NCI-H345 treated with DMSO at 0.1 percent for 48 hours (cell line): ENCODE measurements at regions not wholly inside any gene's neighbourhood (a gene's known extent, or its start where the extent isn't known, plus 50 kb on each side); places are given as distances from the start of the nearest gene placed in this dataset.
"Not testable (repeated sequence)": the region's sequence is repeated elsewhere in the genome, so short reads cannot be mapped to it uniquely, and the experiment has no call there.

Experiments
- DNase-seq: peaks from one replicate; lab custom pipeline; 2025; ENCODE audit not compliant: unreplicated experiment; lab: John Stamatoyannopoulos, UW

DNA sequence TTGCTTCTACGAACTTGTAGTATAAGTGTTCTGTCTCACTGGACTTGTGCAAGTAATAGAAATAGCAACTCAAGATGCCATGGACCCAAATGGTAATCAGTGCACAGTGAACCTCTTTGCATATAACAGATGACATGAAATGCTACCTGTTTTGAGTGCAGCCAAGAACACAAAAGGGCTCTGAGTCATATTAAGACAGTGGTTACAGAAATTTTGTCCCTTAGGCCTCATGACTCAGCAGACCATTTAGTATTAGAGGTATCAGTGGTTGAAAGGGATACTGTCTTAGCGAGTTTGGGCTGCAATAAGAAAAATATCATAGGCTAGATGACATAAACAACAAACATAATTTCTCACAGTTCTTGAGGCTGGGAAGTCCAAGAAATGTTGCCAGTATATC lies 502.9 kb upstream of the PCDH10 start:
- DNase-seq: no peak

DNA sequence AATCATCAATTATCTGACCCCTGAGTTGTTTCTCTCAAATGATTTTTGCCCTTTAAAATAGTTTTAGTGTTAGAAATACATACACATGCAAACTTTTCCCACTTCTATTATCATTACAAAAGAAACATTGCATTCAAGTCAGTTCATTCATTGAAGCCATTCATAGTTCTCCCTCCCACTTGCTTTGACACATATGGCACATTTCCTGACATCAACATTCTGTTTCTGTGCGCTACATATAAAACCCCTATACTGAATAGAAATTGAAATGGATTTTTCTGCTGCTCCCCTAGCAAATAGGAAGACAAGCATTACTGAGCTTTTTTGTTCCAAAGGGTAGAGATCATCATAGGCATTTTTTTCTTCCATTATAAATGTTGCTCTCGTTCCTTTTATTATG lies 497.9 kb upstream of the PCDH10 start:
- no peak for DNase-seq

DNA sequence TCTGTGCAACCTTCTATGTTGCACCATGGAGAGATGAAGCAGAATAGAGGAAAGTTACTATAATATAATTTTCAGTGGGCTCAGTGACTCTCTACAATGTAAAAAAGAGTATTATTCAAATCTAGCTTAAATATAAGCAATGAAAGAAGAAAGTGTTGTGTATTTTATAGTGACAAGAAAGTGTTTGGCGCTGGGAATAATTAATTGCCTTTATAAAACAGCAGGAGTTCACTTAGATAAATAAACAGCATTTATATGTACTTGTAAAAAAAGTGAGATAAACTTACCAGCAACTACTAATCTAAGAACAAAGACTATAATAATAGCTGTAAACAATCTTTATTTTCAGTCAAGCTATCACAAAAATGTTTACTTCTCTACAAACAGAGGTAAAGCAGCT lies 488.9 kb upstream of the PCDH10 start:
- no peak for DNase-seq

DNA sequence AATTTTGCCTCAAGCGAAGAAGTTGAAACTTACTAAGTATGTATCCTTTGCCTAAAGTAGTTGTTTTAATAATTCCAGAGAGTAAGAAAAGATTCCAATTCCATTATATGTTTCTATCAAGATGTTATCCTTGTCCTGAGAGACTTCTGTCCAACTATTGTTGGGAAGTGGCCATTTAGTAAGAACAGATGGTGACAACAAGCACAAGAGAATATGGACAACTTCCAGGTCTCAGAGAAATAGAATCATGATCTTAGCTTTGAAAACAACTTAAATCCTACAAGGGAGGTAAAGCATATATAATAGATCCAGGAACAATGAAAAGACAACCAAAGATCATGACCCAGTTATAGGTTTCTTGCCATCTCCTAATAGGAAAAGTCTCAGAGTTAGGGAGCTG lies 486.6 kb upstream of the PCDH10 start:
- DNase-seq: no peak

DNA sequence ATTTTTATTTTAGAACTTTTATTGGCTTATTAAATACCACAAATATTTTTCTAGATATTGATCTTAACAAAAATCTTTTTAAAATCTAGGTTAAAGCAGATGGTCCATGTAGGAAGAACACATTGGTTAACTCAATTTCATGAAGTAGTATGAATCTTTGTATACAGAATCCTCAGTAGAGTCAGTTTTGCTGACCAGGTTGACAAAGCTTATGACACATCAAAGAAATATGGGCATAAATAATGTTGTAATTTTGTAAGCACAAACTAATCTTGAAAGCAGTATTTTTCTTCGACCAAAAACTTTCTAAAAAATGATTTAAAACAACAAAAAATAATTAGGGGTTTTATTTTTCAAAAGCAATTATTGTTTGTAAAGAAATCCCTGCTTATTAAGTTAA lies 479.3 kb upstream of the PCDH10 start:
- no peak for DNase-seq

DNA sequence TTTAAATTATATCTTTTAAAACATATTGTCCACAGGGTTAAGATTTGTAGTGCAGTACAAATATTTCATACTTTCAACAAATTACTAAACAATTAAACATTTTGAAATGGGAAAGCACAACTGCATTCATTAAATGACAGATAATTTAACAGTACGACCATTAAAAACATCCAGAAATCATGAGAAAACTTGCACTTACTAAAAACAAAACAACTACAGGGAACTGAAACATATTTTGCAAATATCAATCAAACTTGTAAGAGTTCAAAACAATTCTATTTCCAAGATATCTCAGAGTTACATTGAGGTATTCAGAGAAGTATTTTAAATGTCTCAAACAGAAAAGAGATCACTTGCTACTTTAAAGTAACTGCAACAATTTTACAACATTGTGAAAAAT lies 478.5 kb upstream of the PCDH10 start:
- no peak for DNase-seq

DNA sequence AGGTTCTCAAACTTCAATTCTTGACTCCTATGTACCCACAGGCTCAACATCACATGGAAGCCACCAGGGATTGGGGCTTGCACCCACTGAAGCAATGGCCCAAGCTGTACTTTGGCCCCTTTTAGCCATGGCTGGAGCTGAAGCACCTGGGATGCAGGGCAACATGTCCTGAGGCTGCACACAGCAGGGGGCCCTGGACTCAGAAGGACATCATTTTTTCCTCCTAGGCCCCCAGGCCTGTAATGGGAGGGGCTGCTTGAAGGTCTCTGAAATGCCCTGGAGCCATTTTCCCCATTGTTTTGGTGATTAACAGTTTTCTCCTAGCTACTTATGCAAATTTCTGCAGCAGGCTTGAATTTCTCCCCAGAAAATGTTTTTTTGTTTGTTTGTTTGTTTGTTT lies 465.1 kb upstream of the PCDH10 start:
- DNase-seq: no peak

DNA sequence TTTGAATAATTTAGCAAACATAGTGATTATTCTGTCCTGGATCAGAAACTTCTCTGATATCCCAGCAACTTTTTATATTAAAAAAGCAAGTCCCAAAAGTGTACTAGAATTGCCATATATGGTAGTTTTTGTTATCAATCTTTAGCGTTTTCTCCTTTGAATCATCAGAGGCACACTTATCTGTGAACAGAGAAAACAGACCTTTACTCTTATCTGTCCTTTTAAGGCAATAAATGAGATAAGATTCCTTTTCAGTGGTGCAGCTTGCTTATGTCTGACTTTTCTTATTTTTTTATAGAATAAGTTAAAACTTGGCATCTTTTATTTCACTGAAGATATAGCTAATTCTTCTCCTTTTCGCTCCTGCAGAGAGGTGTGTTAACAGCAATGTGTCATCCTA lies 458.1 kb upstream of the PCDH10 start:
- DNase-seq: no peak

DNA sequence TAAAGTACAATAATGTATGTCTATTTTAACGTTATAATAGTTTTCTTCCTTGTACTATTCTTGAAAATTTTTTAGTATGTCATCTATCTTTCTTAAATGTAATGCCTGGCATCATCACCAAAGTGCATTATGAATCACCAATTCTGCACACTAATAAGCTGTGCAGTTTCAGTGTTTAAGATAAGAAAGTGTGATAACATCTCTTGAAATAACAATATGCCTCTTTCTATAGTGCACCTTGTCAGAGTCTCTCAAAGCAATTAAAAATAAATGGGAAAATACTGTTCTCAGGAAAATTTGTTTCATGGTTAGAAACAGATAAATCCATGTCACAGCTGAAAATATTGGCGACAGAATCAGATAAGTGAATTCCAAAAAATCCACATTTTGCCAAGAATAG lies 457.4 kb upstream of the PCDH10 start:
- DNase-seq: no peak

DNA sequence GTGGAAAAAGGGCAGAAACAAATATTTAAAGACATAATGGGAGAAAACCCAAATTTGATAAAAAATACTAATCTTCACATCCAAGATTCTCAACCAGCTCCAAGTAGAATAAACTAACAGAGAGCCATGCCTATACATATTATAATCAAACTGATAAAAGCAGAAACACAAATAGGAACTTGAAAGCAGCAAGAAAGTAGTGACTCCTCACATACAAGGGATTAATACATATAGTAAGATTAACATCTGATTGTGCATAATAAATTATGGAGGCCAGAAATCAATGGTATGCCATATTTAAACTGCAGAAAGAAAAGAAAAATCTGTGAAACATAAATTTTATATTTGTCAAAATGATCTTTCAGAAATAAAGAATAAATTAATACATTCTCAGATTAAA lies 454.3 kb upstream of the PCDH10 start:
- no peak for DNase-seq

DNA sequence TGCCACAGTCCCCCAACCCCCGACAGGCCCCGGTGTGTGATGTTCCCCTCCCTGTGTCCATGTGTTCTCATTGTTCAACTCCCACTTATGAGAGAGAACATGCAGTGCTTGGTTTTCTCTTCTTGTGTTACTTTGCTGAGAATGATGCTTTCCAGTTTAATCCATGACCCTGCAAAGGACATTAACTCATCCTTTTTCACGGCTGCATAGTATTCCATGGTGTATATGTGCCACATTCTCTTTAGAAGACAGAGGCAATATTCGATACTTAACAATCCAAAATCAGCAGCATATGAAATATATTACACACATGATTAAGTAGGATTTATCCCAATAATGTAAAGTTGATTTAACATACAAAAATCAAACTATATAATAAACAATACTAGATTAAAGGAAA lies 451.6 kb upstream of the PCDH10 start:
- not testable (repeated sequence) for DNase-seq

DNA sequence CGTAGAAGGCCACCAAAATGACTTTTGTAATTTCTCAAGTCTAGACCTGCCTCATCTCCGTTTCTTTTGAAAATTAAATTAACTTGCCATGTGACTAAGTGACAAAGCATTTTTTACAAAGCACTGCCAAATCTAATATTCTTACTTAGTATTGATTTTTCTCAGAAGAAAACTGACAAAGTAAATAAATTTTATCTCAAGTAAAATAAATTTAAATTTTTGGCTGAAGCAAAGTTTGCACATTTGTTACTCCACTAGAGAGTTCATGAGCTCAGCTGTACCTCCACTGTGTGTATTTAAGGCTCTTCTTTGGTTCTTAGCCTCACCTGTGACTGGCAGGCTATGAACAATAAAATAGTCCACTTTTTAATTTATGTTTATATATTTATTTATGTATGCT lies 441.1 kb upstream of the PCDH10 start:
- no peak for DNase-seq

DNA sequence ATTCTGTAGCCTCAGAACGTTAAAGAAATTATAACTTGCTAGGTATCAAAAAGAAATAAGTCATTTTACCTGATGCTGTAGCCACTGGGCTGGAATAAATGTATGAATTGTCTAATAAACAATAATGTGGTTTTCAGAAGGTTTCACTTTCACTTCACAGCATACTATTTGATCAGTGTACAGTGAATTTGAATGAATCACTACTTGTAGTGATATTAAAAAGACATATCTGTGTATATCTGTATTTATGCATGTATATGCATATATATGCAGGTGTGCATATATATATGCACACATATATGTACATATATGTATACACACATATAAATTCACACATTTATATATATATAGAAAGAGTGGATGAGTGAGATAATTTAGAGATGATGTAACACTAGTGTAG lies 440.0 kb upstream of the PCDH10 start:
- no peak for DNase-seq

DNA sequence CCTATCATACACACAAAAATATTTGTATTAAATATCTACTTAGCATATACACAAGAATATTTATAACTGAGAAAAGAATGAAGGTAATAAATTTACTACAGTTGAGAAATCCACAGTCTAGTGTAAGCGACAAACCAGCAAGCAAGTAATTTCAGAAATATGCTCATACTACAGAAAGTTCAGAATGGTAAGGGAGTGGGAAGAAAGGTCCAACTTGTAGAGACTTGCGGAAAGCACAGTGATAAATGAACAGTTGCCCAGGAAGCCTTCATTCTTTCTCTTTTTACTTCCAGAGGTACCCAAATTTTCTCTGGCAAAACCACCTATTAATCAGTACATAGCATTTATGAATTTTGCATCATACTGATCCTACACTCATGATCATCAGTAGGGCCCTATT lies 438.1 kb upstream of the PCDH10 start:
- DNase-seq: no peak

DNA sequence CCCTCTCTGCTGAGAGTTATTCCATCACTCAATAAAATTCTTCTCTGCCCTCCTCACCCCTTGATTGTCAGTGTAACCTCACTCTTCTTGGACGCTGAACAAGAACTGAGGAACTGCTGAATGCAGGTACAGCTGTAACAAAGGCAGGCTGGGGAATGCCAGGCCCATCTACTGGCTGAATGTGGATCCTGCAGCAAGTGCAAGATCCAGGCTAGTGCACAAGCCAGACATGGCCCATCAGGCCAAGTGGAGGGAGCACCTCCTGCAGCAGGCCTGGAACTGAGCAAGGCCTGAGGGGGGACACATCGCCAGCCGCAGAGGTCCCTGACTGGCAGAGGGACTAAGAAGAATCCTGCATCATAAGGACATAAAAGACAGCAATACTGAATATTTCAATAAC lies 411.8 kb upstream of the PCDH10 start:
- no peak for DNase-seq

DNA sequence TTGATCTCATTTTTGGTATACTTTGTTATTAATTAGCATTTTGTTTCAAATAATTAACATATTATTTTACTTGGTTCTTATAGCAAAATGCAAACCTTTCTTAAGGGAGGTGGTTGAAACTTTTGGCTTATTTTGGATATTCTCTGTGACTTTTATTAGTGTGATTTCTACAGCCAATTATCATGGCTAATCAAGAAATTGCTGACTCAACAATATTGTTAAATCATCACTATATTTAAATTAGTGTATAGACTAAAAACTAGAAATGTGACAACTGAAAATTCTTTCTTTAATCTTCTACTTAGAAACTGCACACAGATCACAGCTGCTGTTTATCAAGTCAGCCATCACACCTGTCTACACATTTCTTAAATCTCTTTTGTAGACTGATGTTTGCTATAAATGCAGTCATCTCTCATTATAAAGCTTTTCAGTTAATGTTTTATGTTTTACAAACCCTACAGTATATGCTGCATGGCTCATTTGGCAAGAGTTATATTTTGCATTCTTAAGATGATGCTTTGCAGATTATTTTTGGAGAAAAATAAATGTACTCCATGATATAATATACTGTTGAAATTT lies 389.8 kb upstream of the PCDH10 start:
- DNase-seq: no peak

DNA sequence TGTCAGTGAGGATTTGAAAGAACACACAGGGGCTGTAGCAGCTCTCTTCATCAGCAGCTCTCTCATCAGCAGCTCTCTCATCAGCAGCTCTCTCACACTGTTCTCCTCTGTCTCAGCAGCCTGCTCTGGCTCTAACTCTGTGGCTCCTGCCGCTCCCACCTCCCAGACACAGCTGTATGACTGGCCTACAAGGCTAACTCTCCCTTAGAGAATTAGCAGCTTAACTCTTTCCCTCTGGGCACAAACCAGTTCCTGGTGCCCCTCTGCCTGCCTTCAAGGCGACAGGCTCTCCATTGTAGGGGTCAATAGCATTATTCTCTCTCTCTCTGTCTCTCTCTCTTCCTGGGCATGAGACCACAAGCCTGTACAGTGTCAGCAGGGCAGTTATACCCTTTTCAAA lies 385.6 kb upstream of the PCDH10 start:
- no peak for DNase-seq

DNA sequence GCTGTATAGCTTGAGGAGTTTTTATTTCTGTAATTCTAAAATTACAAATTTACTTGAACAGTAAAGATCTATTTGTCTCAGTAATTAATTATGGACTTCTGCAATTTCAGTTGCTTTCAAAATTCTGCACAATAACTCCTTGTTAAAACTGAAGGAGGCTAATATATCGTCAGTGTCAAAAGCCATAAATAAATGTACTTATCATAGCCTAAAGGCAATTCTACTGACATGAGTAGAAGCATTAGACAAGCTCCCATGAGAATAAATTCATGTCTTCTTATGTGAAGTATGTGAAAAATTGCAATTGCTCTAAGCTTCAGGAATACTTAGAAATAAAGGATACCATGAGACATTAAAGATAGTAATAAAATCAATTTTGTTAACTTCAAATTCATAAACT lies 381.2 kb upstream of the PCDH10 start:
- DNase-seq: no peak

DNA sequence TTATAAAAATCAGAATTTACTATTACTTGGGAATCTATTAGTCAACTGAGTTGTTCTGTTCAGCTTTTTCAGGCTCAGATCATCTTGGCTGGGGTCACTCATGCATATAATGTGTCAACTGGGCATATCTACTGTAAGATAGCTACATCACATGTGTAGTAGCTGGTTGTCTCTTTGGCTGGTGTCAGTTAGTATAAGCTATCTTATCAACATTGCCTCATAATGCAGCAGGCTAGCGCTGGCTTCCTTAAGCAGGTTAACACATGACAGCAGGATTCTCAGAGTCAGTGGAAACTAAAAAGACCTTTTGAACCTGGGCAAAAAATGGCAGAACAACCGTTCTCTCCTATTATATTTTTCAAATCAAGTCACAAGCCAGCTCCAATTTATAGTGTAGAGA lies 378.3 kb upstream of the PCDH10 start:
- no peak for DNase-seq

DNA sequence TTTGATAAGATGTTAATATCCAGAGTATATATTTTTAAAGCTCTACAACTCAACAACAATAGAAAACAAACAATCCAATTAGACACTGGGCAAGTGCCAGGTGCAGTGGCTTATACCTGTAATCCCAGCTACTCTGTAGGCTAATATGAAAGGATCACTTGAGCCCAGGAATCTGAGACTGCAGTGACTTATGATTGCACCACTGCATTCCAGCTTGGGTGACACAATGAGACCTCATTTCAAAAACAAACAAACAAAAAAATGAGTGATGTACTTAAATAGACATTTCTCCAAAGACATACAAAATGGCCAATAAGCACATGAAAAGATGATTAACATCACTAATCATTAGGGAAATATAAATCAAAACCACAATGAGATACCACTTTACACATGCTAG lies 356.8 kb upstream of the PCDH10 start:
- no peak for DNase-seq

DNA sequence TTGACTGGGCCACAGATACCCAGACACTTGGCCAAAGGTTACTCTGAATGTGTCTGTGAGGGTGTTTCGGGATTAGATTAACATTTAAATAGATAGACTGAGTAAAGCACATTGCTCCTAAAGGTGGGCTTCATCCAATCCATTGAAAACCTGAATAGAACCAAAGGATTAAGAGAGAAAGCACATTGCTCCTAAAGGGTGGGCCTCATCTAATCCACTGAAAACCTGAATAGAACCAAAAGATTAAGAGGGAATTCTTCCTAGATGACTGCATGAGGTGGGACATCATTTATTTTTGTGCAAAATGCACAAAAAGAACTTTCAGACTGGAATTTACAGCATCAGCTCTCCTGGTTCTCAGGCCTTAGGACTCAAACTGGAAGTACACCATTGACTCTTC lies 351.2 kb upstream of the PCDH10 start:
- DNase-seq: no peak

DNA sequence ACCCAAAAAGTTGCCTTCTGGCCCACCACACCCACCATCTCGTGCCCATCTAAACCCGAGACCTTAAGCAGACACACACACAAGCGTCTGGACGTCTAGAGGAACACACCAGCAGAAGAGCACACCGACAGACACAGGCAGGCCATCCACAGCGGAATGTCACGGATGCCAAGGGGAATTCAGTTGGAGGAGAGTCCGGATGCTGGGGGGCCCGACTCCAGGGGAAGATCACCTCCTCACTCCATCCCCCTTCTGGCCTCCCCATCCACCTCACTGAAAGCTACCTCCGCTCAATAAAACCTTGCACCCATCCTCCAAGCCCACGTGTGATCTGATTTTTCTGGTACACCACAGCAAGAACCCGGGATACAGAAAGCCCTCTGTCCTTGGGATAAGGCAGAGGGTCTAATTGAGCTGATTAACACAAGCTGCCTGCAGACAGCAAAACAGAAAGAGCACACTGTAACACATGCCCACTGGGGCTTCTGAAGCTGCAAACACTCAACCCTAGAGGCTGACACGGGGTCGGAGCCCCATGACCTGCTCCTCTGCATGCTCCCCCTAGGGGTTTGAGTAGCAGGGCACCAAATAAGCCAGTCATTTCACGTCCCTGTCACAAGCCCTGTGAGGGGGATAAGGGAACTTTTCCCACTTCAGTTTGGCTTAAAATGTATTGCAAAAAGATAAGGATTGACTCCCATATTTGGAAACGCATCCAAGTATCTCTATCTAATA lies 339.6 kb upstream of the PCDH10 start:
- no peak for DNase-seq

DNA sequence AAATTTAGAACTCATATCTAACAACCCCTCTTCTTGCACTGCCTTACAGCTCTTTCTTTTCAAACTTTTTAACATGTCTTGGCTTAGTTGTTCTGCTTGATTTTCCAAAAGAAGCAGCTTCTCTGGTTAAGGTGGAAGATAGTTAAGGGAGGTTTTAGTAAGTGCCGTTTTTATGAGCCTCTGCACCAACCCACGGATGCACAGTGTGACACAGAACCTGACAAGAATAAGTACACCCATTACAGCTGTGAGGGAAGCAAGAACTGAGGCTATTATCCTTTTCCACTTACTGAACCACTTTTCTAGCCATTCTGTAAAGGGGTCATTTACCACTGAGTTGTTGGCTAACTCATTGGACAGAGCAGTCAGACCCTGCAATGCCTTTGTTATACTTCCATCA lies 336.0 kb upstream of the PCDH10 start:
- not testable (repeated sequence) for DNase-seq
